Aorta (tissue), 5 donors: ENCODE measurements at regions not wholly inside any gene's neighbourhood (a gene's known extent, or its start where the extent isn't known, plus 50 kb on each side); places are given as distances from the start of the nearest gene placed in this dataset.

Experiments used
- ATAC-seq: fragments of 200-7000 bp; cut with Tn5 transposase; one replicate; pipeline ENCODE4 v1.9.1; 2022; ENCODE audit warnings: moderate library complexity; ENCODE audit not compliant: low FRiP score
- DNase-seq, 2 donors: peaks; one replicate each; pipeline ENCODE4 v3.0.0-alpha.2; 2020
- H3K27ac ChIP-seq, 2 donors: one replicate each; pipeline ENCODE4 v1.5.1; 2013; ENCODE audit warnings: low read length in 2 of 2, mild to moderate bottlenecking in 2 of 2, moderate library complexity in 2 of 2, control low read depth in 1 of 2, inconsistent platforms in 1 of 2, low read depth in 1 of 2
- H3K27me3 ChIP-seq, 2 donors: one replicate each; pipeline ENCODE4 v1.6.1; 2013; ENCODE audit warnings: control low read depth in 1 of 2, low read length in 1 of 2, mild to moderate bottlenecking in 1 of 2, moderate library complexity in 1 of 2; ENCODE audit not compliant: insufficient read depth in 2 of 2, control insufficient read depth in 1 of 2
- H3K36me3 ChIP-seq, 2 donors: one replicate each; pipeline ENCODE4 v1.6.1; 2013; ENCODE audit warnings: control low read depth in 1 of 2, low read length in 1 of 2, mild to moderate bottlenecking in 1 of 2; ENCODE audit not compliant: insufficient read depth in 2 of 2, control insufficient read depth in 1 of 2
- H3K4me1 ChIP-seq, 2 donors: one replicate each; pipeline ENCODE4 v1.6.1; 2013; ENCODE audit warnings: low read length in 2 of 2, control low read depth in 1 of 2, mild to moderate bottlenecking in 1 of 2, moderate library complexity in 1 of 2; ENCODE audit not compliant: insufficient read depth in 2 of 2, control insufficient read depth in 1 of 2
- H3K4me3 ChIP-seq, 2 donors: one replicate each; pipeline ENCODE4 v1.5.1; 2013; ENCODE audit warnings: low read length in 2 of 2, control low read depth in 1 of 2, mild to moderate bottlenecking in 1 of 2
- H3K9me3 ChIP-seq: one replicate; pipeline ENCODE4 v1.6.1; 2013; ENCODE audit warnings: mild to moderate bottlenecking, low read length; ENCODE audit not compliant: control insufficient read depth
- WGBS, 2 donors: extraction: QIAGEN DNeasy Blood & Tissue Kit; methylation state at CpG; one replicate each; pipeline ENCODE4 v1.1.7; 2013; 5-methylcytosine and 5-hydroxymethylcytosine counted together
- intact Hi-C, 2 donors: fragments of 100-400 bp; cut with DNase I; formaldehyde crosslinking; loops; one replicate each; pipeline versions ENCODE4 v1.14.2 to v1.15.0; 2022
- donor health status: healthy with polysubstance abuse.
- donor health status: Bipolar disorder and iron deficiency.
- donor health status: DM: no; HTN: no; CAD: no.
- donor health status: DM: no; HTN: no; CAD: no.
- donor health status: DM: yes; HTN: yes; CAD: no.

GRCh38 chr20:11716945-11717248 is 200.8 kb upstream of the BTBD3 start:
- intact Hi-C loops: no loop called here
- no peak for ATAC-seq
- no peak overlapping the region for H3K27ac ChIP-seq
- H3K36me3 ChIP-seq: no peaks in the 10 kb centered on the region
- peaks cover 1% of the 10 kb centered on the region for H3K9me3 ChIP-seq
- H3K4me1 ChIP-seq: no peaks in the 10 kb centered on the region
- no peaks in the 10 kb centered on the region for H3K27me3 ChIP-seq
- no peak for DNase-seq
- WGBS, 2 donors: 94% methylated on average over 1 of the region's 1 CpG
- no peak overlapping the region for H3K4me3 ChIP-seq

DNA sequence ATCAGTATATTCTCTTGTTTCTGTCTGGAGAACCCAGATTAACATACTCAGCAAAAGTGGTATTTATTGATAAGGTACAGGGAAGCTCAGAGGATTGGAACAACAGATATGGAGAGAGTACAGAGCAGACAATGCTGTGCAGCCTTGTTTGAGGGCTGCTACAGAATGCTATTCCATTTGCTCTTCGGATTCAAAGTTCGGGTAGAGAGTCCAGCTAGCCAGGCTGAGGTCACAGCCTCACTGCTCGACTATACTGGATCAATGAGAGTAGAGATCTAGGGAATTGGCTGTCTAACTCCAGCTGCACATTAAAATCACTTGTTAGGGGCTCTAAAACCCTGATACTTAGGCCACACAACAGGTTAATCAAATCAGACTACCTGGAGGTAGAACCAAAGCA is 200.1 kb upstream of the BTBD3 start:
- no peak overlapping the region for H3K27ac ChIP-seq
- DNase-seq (no peak), ATAC-seq (no peak)
- no peaks in the 10 kb centered on the region for H3K36me3 ChIP-seq
- no peak overlapping the region for H3K4me3 ChIP-seq
- 81 to 83% methylated on average over 3 of the region's 3 CpGs for WGBS, 2 donors
- H3K9me3 ChIP-seq: peaks cover 1% of the 10 kb centered on the region
- intact Hi-C loops: no loop called here
- no peaks in the 10 kb centered on the region for H3K27me3 ChIP-seq
- no peaks in the 10 kb centered on the region for H3K4me1 ChIP-seq

- Histone ChIP-seq H3K4me1 (no peaks in the 10 kb centered on the region), H3K36me3 (no peaks in the 10 kb centered on the region), H3K4me3 (no peak overlapping the region), H3K9me3 (peaks cover 1% of the 10 kb centered on the region), H3K27ac (no peak overlapping the region), H3K27me3 (no peaks in the 10 kb centered on the region)
- ATAC-seq: no peak
- no peak for DNase-seq
- WGBS, 2 donors: 87 to 89% methylated on average over 1 of the region's 1 CpG
- intact Hi-C loops: no loop called here
Measured at GRCh38 chr20:11718474-11719094, 199.1 kb upstream of the BTBD3 start.

DNA sequence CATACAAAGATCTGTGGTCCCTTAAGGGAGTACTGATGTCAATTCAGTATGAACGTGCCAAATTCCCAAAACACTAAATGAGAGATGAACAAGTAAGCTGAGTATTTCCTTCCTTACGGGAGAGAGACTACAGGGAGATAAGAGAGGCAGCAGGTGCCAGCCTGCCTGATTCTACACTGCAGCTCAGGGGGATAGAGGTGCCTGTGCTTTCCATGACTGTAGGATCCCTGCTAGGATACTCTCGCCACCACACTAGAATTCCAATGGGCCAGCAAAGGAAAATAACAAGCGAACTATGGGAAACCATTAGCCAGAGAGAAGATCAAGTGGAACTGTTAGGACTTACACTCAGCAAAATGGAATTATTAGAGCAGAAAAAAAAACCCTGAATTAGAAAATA is 198.5 kb upstream of the BTBD3 start:
- Histone ChIP-seq H3K27me3 (no peaks in the 10 kb centered on the region), H3K4me3 (no peak overlapping the region), H3K4me1 (no peaks in the 10 kb centered on the region), H3K36me3 (no peaks in the 10 kb centered on the region), H3K9me3 (peaks cover 3% of the 10 kb centered on the region), H3K27ac (no peak overlapping the region)
- no peak for ATAC-seq
- intact Hi-C loops: no loop called here
- 30 to 34% methylated on average over 4 of the region's 4 CpGs for WGBS, 2 donors
- no peak for DNase-seq

GRCh38 chr20:11721411-11721810 is 196.3 kb upstream of the BTBD3 start:
- 76 to 80% methylated on average over 2 of the region's 2 CpGs for WGBS, 2 donors
- Histone ChIP-seq H3K27me3 (no peaks in the 10 kb centered on the region), H3K9me3 (peaks cover 3% of the 10 kb centered on the region), H3K4me3 (no peak overlapping the region), H3K36me3 (no peaks in the 10 kb centered on the region), H3K4me1 (no peaks in the 10 kb centered on the region), H3K27ac (no peak overlapping the region)
- no peak for ATAC-seq
- no peak for DNase-seq
- intact Hi-C loops: no loop called here

DNA sequence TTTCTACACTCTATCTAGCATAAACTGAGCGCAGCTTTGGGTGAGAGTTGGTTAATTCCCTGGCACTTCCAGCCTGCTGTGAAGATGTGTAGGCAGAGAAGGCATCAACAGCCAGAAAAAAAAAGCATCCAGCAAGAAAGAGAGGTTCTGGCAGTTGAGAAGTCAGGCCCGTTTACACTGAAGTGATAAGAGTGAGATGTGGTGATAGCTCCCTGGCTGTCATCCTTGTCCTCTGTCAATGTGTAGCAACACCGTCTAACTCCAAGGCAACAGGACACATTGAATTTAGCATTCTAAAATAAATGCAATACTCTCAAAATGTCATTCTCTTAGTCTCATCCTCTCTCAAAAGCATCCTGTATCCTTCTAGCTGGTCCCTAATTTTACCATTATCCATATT is 193.6 kb upstream of the BTBD3 start:
- DNase-seq (no peak), ATAC-seq (no peak)
- Histone ChIP-seq H3K36me3 (no peaks in the 10 kb centered on the region), H3K9me3 (peaks cover 1% of the 10 kb centered on the region), H3K4me3 (no peak overlapping the region), H3K27me3 (no peaks in the 10 kb centered on the region), H3K27ac (no peak overlapping the region), H3K4me1 (no peaks in the 10 kb centered on the region)
- WGBS, 2 donors: 45 to 50% methylated on average over 3 of the region's 3 CpGs
- intact Hi-C loops: no loop called here

GRCh38 chr20:11726026-11726425 is 191.7 kb upstream of the BTBD3 start:
- H3K27ac ChIP-seq: no peak overlapping the region
- H3K4me1 ChIP-seq: no peaks in the 10 kb centered on the region
- peaks cover 1% of the 10 kb centered on the region for H3K9me3 ChIP-seq
- H3K36me3 ChIP-seq: no peaks in the 10 kb centered on the region
- no peak overlapping the region for H3K4me3 ChIP-seq
- WGBS, 2 donors: 31 to 33% methylated on average over 3 of the region's 3 CpGs
- no peak for DNase-seq
- H3K27me3 ChIP-seq: no peaks in the 10 kb centered on the region
- no peak for ATAC-seq
- intact Hi-C loops: no loop called here

- WGBS, 2 donors: 65 to 80% methylated on average over 1 of the region's 1 CpG
- DNase-seq (no peak), ATAC-seq (no peak)
- no peak overlapping the region for H3K27ac ChIP-seq
- no peaks in the 10 kb centered on the region for H3K4me1 ChIP-seq
- H3K36me3 ChIP-seq: no peaks in the 10 kb centered on the region
- intact Hi-C loops: no loop called here
- H3K4me3 ChIP-seq: no peak overlapping the region
- no peaks in the 10 kb centered on the region for H3K27me3 ChIP-seq
- peaks cover 1% of the 10 kb centered on the region for H3K9me3 ChIP-seq
Measured at GRCh38 chr20:11727708-11728107, 190.0 kb upstream of the BTBD3 start.

- DNase-seq (no peak), ATAC-seq (no peak)
- 75 to 84% methylated on average over 2 of the region's 2 CpGs for WGBS, 2 donors
- no peaks in the 10 kb centered on the region for H3K36me3 ChIP-seq
- no peaks in the 10 kb centered on the region for H3K27me3 ChIP-seq
- no peaks in the 10 kb centered on the region for H3K4me1 ChIP-seq
- H3K27ac ChIP-seq: no peak overlapping the region
- H3K9me3 ChIP-seq: peaks cover 1% of the 10 kb centered on the region
- no peak overlapping the region for H3K4me3 ChIP-seq
- intact Hi-C loops: no loop called here
Measured at GRCh38 chr20:11728937-11729336, 188.8 kb upstream of the BTBD3 start.
